ENCODE measurements at regions not wholly inside any gene's neighbourhood (a gene's known extent, or its start where the extent isn't known, plus 50 kb on each side); places are given as distances from the start of the nearest gene placed in this dataset.

GRCh38 chr5:164115420-164115819, 610.0 kb downstream of the MAT2B start:
- TF ChIP-seq USF2 (CRISPR knock-in tag; IDR thresholded peaks at IDR 0.05): no peak
- no peak for TF ChIP-seq CDX4 (CRISPR knock-in tag; IDR thresholded peaks at IDR 0.05; ENCODE audit: borderline replicate concordance)
- TF ChIP-seq ETV6 (CRISPR knock-in tag; IDR thresholded peaks at IDR 0.05): no peak
- no peak for TF ChIP-seq CTCF (IDR thresholded peaks at IDR 0.05)
- TF ChIP-seq NR1H2 (CRISPR knock-in tag; IDR thresholded peaks at IDR 0.05): no peak
- no peak for TF ChIP-seq FOXP4 (CRISPR knock-in tag; IDR thresholded peaks at IDR 0.05)
- no peak for TF ChIP-seq TCF7 (CRISPR knock-in tag; IDR thresholded peaks at IDR 0.05; ENCODE audit: low read depth)
- no peak for TF ChIP-seq GABPB1 (CRISPR knock-in tag; IDR thresholded peaks at IDR 0.05)
- no peak for TF ChIP-seq TEAD4 (CRISPR knock-in tag; IDR thresholded peaks at IDR 0.05)
